Lower lobe of right lung (tissue), 2 donors: ENCODE measurements at regions not wholly inside any gene's neighbourhood (a gene's known extent, or its start where the extent isn't known, plus 50 kb on each side); places are given as distances from the start of the nearest gene placed in this dataset.

ENCODE experiments used
- ATAC-seq, 2 donors: fragments of 200-7000 bp; cut with Tn5 transposase; one replicate each; pipeline ENCODE4 v1.9.1; 2020 to 2022; ENCODE audit warnings: mild to moderate bottlenecking in 2 of 2, moderate library complexity in 2 of 2
- DNase-seq: peaks from one replicate; pipeline ENCODE4 v3.0.0-alpha.2; 2020
- H3K27ac ChIP-seq: fragments of 200-600 bp; one replicate; pipeline ENCODE4 v1.8.0; 2022
- H3K27me3 ChIP-seq: fragments of 200-600 bp; one replicate; pipeline ENCODE4 v1.8.0; 2022; ENCODE audit warnings: low read depth
- H3K36me3 ChIP-seq: fragments of 200-600 bp; one replicate; pipeline ENCODE4 v1.8.0; 2022; ENCODE audit warnings: mild to moderate bottlenecking
- H3K4me1 ChIP-seq: fragments of 200-600 bp; one replicate; pipeline ENCODE4 v1.8.0; 2022
- H3K4me3 ChIP-seq: fragments of 200-600 bp; one replicate; pipeline ENCODE4 v1.8.0; 2022; ENCODE audit warnings: mild to moderate bottlenecking
- H3K9me3 ChIP-seq: fragments of 200-600 bp; one replicate; pipeline ENCODE4 v1.8.0; 2022
- intact Hi-C: fragments of 100-400 bp; cut with DNase I; formaldehyde crosslinking; loops from one replicate; pipeline ENCODE4 v1.11.0; 2022
- TF ChIP-seq, protein P1 (sequence below): fragments of 200-600 bp; IDR thresholded peaks from one replicate; pipeline ENCODE4 v1.8.0; 2022; ENCODE audit warnings: antibody characterized with exemption, mild to moderate bottlenecking
- donor health status: DM: no; HTN: yes; CAD: no; lungs with severe emphysema.

GRCh38 chr3:109640146-109640652 lies 302.9 kb upstream of the DPPA4 start:
- TF ChIP-seq, protein P1, sequence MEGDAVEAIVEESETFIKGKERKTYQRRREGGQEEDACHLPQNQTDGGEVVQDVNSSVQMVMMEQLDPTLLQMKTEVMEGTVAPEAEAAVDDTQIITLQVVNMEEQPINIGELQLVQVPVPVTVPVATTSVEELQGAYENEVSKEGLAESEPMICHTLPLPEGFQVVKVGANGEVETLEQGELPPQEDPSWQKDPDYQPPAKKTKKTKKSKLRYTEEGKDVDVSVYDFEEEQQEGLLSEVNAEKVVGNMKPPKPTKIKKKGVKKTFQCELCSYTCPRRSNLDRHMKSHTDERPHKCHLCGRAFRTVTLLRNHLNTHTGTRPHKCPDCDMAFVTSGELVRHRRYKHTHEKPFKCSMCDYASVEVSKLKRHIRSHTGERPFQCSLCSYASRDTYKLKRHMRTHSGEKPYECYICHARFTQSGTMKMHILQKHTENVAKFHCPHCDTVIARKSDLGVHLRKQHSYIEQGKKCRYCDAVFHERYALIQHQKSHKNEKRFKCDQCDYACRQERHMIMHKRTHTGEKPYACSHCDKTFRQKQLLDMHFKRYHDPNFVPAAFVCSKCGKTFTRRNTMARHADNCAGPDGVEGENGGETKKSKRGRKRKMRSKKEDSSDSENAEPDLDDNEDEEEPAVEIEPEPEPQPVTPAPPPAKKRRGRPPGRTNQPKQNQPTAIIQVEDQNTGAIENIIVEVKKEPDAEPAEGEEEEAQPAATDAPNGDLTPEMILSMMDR: no peak
- H3K36me3 ChIP-seq: no peaks in the 10 kb centered on the region
- no peaks in the 10 kb centered on the region for H3K27me3 ChIP-seq
- DNase-seq (no peak), ATAC-seq (no peak)
- H3K9me3 ChIP-seq: no peaks in the 10 kb centered on the region
- H3K27ac ChIP-seq: no peak overlapping the region
- intact Hi-C loops: no loop called here
- H3K4me1 ChIP-seq: no peaks in the 10 kb centered on the region
- no peak overlapping the region for H3K4me3 ChIP-seq

- Histone ChIP-seq H3K9me3 (no peaks in the 10 kb centered on the region), H3K27ac (no peak overlapping the region), H3K27me3 (no peaks in the 10 kb centered on the region), H3K4me1 (no peaks in the 10 kb centered on the region), H3K36me3 (no peaks in the 10 kb centered on the region), H3K4me3 (no peak overlapping the region)
- ATAC-seq: no peak
- intact Hi-C loops: no loop called here
- TF ChIP-seq, protein P1: no peak
- no peak for DNase-seq
These were observed 304.7 kb upstream of the DPPA4 start for GRCh38 chr3:109642025-109642424.

DNA sequence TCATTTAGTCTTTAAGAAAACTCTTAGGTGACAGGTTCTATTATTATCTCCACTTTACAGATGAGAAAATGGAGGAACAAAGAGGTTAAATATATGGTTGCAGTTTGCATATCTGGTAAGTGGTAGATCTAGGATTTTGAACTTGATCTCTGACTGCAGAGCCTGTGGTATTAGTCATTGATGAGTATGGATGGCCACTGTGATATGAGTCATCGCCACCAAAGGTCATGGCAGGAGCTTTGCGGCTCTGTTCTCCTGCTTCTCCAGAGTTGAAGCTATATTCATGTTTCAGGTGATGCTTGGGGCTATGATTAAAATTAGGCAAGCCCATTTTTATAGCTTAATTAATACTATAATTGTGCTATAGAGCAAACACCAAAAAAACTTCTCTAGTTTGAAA lies 306.2 kb upstream of the DPPA4 start:
- Histone ChIP-seq H3K36me3 (no peaks in the 10 kb centered on the region), H3K27me3 (no peaks in the 10 kb centered on the region), H3K9me3 (no peaks in the 10 kb centered on the region), H3K4me1 (no peaks in the 10 kb centered on the region), H3K4me3 (no peak overlapping the region), H3K27ac (no peak overlapping the region)
- ATAC-seq (no peak), DNase-seq (no peak)
- TF ChIP-seq, protein P1: no peak
- intact Hi-C loops: no loop called here

GRCh38 chr3:109644332-109644731 lies 307.0 kb upstream of the DPPA4 start:
- ATAC-seq (no peak), DNase-seq (no peak)
- no peaks in the 10 kb centered on the region for H3K9me3 ChIP-seq
- TF ChIP-seq, protein P1: no peak
- H3K27ac ChIP-seq: no peak overlapping the region
- H3K27me3 ChIP-seq: no peaks in the 10 kb centered on the region
- no peaks in the 10 kb centered on the region for H3K4me1 ChIP-seq
- intact Hi-C loops: no loop called here
- H3K4me3 ChIP-seq: no peak overlapping the region
- H3K36me3 ChIP-seq: no peaks in the 10 kb centered on the region

GRCh38 chr3:109644746-109645145 lies 307.4 kb upstream of the DPPA4 start:
- TF ChIP-seq, protein P1: no peak
- intact Hi-C loops: no loop called here
- H3K36me3 ChIP-seq: no peaks in the 10 kb centered on the region

GRCh38 chr3:109648027-109648426 lies 310.7 kb upstream of the DPPA4 start:
- TF ChIP-seq, protein P1: no peak
- no peaks in the 10 kb centered on the region for H3K27me3 ChIP-seq
- peaks cover 8% of the 10 kb centered on the region for H3K9me3 ChIP-seq
- intact Hi-C loops: no loop called here
- H3K27ac ChIP-seq: no peak overlapping the region
- DNase-seq (no peak), ATAC-seq (no peak)
- H3K4me1 ChIP-seq: no peaks in the 10 kb centered on the region
- H3K36me3 ChIP-seq: no peaks in the 10 kb centered on the region
- H3K4me3 ChIP-seq: no peak overlapping the region

More at GRCh38 chr3:109644746-109645145, 307.4 kb upstream of the DPPA4 start:
- Histone ChIP-seq H3K27ac (no peak overlapping the region), H3K4me1 (no peaks in the 10 kb centered on the region), H3K9me3 (no peaks in the 10 kb centered on the region), H3K27me3 (no peaks in the 10 kb centered on the region), H3K4me3 (no peak overlapping the region)
- DNase-seq (no peak), ATAC-seq (no peak)
